HG03139 (cell line): ENCODE measurements at regions not wholly inside any gene's neighbourhood (a gene's known extent, or its start where the extent isn't known, plus 50 kb on each side); places are given as distances from the start of the nearest gene placed in this dataset.
"Not testable (repeated sequence)": the region's sequence is repeated elsewhere in the genome, so short reads cannot be mapped to it uniquely, and the experiment has no call there.

ENCODE experiments used
- ATAC-seq: cut with Tn5 transposase; IDR thresholded peaks from one replicate; pipeline ENCODE4 v1.9.1; 2021; ENCODE audit not compliant: unreplicated experiment

GRCh38 chr2:159880729-159881128 is 82.7 kb upstream of the CD302 start:
- ATAC-seq: no peak

DNA sequence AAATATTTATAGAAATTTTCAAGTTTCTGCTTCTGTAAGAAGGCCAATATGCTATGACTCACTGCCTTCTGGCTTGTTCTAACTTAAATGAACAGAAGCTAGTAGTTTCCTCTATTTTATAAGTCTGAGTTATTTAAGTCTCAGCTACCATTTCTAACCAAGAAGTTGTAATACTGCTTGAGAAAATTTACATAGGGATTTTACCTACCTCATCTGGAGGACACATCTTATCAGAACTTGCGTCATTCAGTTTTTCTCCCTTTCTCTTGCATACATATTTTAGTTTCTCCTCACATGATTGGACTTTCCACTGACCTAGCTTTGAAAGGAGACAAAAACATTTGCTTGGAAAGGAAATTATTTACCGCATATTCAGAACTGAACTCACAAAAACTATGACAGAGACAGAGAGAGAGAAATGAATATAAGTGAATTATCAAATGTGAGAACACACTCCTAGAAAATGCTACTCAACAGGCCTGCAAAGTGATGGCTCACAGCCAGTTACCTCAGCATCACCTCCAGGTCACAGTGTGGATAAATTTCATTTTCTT is 81.1 kb upstream of the CD302 start:
- peak; percentile 60 for ATAC-seq

GRCh38 chr2:159875083-159875482 is 77.1 kb upstream of the CD302 start:
- ATAC-seq: no peak

GRCh38 chr2:159873258-159873657 is 75.2 kb upstream of the CD302 start:
- ATAC-seq: no peak

DNA sequence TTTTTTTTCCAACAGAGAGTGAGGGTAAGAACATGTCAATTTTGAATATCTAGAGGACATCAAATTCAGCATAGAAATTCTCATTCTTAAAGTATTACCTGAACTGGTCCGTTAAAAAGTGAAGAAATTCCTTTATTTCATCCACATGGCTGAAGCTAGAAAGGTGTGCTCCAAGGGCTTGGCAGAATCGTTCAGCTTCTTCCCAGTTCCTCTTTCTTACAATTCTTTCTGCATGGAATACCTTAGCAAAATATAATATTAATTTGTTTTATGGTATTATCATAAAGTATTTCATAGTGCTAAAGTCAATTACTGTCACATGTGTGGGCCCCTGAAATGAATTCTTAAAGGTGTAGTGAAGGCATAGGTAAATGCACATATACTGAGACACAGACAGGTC is 74.3 kb upstream of the CD302 start:
- ATAC-seq: no peak

DNA sequence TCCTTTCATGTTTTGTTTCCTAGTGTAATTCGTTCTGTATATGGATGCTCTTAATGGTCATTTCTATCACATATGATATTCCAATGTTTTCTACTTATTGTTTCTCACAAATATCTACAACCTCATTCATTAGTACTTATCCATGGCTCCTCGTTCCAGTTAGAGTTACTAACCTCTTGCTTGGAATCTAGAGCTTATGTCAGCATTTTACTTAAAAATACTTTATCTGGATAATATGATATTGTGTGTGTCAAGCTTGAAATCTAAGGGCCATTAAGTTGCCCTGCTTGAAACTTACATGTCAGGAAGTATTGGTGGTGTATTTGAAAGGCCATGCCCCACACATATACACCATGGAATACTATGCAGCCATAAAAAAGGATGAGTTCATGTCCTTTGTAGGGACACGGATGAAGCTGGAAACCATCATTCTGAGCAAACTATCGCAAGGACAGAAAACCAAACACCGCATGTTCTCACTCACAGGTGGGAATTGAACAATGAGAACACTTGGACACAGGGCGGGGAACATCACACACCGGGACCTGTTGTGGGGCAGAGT is 70.7 kb upstream of the CD302 start:
- not testable (repeated sequence) for ATAC-seq

DNA sequence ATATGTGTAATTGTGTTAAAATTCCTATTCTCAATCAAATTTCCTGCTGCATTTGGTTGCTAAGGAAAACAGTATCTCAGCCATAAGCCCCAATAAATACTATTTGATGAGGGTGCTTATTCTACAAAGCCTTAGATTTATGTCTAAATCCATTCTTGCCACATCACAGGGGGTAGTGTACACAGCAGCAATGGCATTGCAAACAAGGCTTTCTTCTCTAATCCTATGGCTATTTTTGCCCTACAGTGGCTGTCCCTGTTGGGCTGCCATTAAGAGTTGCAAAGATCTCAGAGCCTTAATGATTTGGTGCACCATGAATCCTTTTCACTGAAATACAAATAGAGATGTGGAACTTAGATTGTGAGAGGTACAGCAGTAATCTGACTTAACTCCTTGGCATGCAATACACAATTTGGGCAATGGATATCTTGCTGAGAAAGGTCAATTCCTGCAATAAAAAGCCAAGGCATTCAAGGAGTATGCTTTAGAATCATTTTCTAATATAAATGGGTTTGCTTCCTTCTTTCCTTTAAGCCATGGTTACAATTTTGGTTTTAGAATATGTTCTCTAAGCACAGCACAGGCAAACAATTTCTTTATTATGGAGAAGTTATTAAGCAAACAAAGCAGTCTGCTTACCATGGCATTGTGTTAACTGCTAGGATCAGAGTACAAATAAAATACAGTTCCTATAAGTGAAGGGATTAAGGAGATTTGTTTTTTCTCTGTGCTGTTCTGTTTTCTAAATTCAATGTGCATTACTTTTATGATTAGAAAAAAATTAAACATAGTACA is 69.8 kb upstream of the CD302 start:
- no peak for ATAC-seq

GRCh38 chr2:159863526-159864160 is 65.6 kb upstream of the CD302 start:
- no peak for ATAC-seq

- ATAC-seq: no peak
Observed at GRCh38 chr2:159860581-159861310, 62.7 kb upstream of the CD302 start.

DNA sequence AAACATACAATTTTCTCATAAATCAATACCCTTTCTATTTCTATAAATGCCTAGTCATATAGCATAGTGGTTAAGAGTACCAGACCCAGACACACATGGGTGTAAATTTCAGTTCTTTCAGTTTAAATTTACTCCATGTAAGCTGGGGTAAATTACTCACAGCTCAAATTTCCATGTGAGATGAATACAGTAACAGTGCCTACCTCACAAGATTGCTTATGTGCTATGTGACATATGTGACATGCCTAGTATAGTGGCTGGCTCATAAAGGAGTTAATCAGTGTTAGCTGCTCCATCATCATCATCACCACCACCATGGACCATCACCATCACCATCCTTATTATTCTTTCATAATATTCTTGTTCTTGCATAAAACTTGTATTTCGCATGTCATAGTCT is 61.6 kb upstream of the CD302 start:
- ATAC-seq: no peak

DNA sequence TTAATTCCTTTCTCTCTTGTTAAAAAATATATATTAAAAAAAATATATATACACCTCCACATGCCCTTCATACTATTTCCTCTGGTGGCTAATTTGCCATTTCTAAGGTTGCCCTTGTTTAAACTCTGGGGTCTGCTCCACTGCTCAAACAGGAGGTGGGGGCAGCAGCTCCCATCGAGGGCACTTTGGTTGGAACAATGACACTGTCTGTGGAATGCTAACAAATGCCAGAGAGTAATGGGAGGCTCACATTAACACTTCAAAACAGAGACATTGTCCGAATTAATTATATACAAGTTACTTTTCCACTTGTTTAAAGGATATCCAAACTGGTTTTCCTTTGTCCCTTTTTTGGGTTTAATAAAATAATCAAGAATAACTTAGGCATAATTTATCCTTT is 58.8 kb upstream of the CD302 start:
- ATAC-seq: no peak

DNA sequence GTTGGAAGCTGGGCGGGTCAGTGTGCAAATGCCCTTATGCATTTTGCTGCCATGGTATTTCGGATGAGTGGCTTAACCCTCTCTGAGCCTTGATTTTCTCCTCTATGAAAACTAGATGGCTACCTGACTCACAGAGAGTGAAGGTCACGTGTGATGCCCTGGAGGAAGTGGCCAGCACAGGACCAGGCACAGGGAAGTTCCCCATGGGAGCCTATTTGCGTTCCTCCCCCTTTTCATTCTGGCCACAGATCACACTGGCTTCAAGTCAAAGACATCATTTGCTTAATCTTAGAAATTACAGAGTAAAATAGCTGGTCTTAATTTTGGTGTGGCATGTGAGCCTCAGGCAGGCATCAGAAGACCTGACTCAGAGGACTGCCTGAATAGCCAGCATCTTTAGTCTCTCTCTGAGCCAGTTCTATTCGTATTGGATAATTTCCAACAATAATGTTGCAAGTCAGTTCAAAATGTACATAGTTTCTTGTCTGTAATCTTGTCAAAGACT is 57.6 kb upstream of the CD302 start:
- no peak for ATAC-seq

- ATAC-seq: no peak
Observed at GRCh38 chr2:159855143-159855542, 57.1 kb upstream of the CD302 start.

- ATAC-seq: no peak
Observed at GRCh38 chr2:159854481-159854880, 56.5 kb upstream of the CD302 start.

- ATAC-seq: no peak
Observed at GRCh38 chr2:159853101-159853500, 55.1 kb upstream of the CD302 start.

- ATAC-seq: no peak
Observed at GRCh38 chr2:159851941-159852340, 53.9 kb upstream of the CD302 start.

GRCh38 chr2:159850789-159851188 is 52.8 kb upstream of the CD302 start:
- ATAC-seq: no peak

DNA sequence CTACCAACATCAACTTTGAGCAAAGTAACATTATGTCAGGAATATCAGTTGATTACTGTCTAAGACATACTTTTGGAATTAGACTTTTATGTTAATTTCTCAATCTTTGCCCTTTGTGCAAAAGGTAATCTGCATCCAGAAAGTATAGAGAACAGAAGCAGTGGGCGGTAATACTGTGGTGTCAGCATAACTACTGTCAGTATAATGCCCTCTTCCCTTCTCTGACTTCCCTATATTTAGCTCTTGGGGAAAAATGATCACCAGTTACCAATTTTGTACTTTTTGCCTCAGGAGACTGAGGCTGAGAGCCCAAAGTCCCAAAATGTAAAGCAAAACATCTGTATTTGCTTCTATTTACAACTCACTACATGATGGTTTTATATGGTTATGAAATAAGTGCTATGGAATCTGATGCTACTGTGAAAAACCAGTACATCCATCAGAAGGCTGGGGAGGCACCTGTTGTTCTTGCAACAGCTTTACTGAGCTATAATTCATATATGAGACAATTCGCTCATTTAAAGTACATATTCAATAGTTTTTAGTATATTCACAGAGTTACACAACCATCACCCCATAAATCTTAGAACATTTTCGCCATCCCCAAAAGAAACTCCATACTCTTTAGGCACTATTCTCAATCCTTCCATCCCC is 51.3 kb upstream of the CD302 start:
- ATAC-seq: no peak
